NCI-H82 treated with DMSO at 0.1 percent for 48 hours (cell line): ENCODE measurements at regions not wholly inside any gene's neighbourhood (a gene's known extent, or its start where the extent isn't known, plus 50 kb on each side); places are given as distances from the start of the nearest gene placed in this dataset.

Experiments
- DNase-seq: peaks from one replicate; lab custom pipeline; 2025; ENCODE audit not compliant: unreplicated experiment; lab: John Stamatoyannopoulos, UW

DNA sequence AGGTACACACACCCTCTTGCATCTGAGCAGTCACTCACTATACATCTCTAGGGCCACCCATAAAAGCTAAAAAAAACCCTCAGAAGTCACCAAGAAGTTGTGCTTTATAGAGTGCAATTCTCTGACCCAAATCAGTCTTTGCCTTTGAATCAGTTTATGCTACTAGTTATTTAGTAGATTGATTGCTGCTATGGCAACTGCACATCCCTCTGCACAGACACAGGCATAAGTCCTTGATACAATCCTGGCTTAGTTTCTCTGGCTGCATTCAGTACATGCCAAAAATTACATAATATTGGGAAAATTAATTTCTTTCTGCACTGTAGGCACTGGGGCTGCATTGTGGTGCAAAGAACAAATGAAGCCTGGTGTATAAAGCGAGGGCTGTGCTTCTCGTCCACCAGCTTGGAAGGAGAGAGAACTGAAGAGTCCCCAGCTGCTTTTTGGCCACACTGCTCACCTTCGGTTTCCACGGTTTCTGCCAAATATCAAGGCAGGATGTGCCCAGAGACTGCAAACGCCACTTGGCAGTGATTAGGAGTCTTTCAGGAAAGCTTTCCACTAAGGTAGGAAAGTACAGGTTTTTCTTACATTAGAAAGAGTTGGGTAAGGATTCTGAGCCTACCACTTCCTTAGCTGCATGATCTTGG, 258.4 kb downstream of the ELAVL2 start:
- DNase-seq, result no peak

GRCh38 chr9:23571414-23572104, 254.5 kb downstream of the ELAVL2 start:
- DNase-seq, result no peak

DNA sequence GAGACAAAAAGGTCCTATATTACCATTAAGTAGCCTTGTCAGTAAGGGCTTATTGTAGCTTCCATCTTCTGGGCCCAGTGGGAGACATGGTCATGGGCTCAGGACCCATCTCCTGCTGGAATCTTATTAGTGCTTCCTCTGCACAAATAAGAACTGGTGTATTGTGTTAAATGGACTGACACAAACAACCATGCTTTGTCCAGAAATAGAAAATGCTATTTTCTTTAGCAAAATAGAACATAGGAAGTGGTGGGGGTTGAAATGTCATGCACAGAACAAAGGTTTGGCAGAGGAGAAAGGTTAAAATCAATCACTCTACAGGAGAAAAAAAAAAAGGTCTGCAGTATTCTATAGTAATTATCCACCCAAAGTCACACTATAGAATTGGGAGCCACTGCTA, 252.2 kb downstream of the ELAVL2 start:
- DNase-seq, result no peak

DNA sequence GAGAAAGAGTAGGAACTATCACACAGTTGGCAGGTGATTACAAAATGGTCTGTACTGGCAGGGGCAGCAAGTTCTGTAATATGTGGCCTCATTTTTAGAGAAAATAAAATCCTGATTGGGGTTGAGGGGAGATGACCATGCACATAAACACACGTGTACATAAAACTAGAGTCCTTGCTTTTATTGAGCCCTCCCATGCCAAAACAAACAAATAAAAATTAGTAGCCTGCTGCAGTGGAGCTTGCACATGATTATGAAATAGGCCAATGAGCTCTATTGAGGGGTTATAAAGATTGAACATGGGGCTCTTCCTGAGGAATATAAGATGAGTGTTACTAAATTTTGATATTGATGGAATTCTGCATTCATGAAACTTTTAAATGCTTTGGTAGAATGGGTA, 248.4 kb downstream of the ELAVL2 start:
- DNase-seq, result no peak

- no peak for DNase-seq
Measured at GRCh38 chr9:23581931-23582330, 244.1 kb downstream of the ELAVL2 start.

DNA sequence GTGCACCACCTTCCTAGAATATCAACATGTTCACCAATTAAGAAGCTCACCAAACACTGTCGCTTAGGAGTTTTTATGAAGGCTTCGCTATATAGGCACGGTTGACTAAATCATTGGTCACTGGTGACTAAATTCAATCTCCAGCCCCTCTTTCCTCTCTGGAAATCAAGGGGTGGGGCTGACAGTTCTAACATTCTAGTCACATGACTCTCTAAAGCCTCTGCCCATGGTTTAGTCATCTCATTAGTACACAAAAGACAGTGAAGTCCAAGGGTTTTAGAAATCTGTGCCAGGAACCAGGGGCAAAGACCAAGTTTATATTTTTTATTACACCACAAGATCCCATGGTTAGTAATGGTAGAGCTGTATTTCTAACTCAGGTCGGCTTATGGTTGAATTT, 243.2 kb downstream of the ELAVL2 start:
- DNase-seq, result no peak

GRCh38 chr9:23586906-23587305, 239.1 kb downstream of the ELAVL2 start:
- no peak for DNase-seq

DNA sequence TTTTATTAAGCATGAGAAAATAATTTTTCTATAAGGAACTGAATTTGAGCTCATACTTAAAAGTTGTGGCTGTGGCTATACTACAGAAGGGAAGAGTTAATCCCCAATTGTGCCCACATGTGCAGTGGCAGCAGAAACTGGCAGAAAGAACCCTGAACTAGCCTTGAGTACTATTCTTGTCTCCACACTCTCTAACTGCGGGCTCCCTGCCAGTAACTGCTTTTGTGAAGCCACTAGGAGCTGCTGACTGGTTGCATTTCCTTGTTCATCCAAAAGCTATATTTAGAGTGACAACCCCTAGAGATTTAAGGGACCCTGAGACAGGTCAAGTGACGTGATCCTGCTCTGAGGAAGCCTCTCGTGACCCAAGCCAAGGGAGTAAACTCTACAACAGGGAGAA, 238.6 kb downstream of the ELAVL2 start:
- DNase-seq, result no peak

- no peak for DNase-seq
Measured at GRCh38 chr9:23587903-23588302, 238.1 kb downstream of the ELAVL2 start.

- DNase-seq, result no peak
Measured at GRCh38 chr9:23590276-23591000, 235.6 kb downstream of the ELAVL2 start.

DNA sequence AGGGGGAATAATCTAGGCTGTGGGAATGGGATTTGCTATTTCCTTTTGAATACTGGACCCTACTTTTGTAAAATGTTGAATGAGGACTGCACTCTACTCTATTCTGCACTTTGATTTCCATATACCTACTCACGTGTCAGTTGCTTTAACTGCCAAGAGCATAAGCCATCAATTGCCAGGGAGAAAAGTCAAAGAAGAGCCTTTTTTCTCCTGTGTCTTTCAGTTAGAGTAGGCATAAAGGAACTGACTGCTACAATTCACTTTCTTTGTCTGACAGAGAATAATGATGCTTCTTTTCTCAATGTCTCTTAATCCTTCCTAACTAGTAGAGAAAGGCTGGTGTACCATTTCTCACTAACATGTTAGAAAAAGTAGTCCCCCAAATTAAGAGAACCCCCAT, 231.6 kb downstream of the ELAVL2 start:
- no peak for DNase-seq

DNA sequence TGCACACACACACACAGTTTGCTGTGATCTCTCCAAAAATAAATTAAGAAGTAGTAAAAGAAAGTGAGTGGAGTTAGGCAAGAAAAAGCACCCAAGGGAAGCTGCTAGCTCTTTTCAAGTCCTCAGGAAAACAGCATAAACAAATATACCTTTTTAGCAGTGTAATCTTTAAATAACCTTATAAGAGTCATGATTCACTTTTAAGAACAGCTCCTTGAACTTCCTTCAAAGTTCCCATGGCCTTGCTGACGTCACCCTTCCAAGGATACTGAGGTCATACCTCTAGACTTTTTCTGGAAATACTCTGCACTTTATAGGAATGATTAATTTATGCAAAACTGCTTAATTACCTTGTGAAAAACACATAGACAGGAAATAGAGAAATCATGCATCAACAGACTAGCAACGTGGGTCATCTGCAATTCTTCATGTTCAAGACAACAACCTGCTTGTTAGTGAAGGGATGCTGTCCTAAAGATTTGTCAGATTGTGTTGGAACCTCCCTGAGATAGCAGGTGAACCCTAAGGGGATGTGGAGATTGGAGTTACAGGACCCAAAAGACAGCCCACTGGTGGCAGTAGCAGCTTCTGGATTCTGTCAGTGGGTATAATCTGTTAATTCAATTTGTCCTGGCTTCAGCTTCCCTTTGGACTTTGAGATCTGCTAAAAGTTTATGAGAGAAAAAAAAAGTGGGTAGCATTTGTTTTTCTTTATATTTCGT, 229.0 kb downstream of the ELAVL2 start:
- no peak for DNase-seq

- DNase-seq, result no peak
Measured at GRCh38 chr9:23598994-23599393, 227.0 kb downstream of the ELAVL2 start.

DNA sequence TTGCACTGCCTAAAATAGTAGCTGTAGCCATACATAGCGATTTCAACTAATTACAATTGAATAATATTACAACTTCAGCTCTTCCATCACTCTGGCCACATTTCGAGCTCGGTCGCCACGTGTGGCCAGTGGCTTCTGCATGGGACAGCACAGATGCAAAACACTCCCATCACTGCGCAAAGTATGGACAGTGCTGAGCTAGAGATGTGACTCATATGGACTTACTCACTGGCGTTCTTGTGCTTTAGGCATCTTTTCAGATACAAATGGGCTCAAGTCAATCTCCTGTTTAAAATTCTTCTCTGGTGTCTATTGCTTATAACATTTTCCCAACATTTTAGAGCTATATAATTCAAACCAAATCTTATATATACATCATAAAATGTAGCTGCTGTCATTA, 222.7 kb downstream of the ELAVL2 start:
- DNase-seq, result no peak

GRCh38 chr9:23606107-23606506, 219.9 kb downstream of the ELAVL2 start:
- DNase-seq, result no peak

- no peak for DNase-seq
Measured at GRCh38 chr9:23608456-23608855, 217.6 kb downstream of the ELAVL2 start.

GRCh38 chr9:23611869-23612268, 214.2 kb downstream of the ELAVL2 start:
- DNase-seq, result no peak

DNA sequence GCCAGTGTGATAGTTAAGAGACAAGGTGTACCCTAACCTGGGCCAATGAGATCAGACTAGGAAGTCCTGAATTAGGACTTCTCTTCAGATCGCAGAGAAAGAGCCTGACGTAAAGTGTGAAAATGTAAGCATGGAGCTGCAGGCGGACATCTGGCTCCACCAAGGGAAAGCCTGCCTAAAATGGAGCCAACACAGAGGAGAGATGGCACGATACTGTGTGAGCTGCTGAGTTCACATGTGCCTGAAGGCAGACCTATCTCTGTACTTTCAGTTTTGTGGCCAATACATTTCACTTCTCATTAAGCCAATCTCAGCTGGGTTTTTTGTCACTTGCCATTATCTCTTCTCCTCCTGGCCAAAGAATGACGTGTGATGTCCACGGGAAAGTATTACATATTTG, 210.5 kb downstream of the ELAVL2 start:
- no peak for DNase-seq

DNA sequence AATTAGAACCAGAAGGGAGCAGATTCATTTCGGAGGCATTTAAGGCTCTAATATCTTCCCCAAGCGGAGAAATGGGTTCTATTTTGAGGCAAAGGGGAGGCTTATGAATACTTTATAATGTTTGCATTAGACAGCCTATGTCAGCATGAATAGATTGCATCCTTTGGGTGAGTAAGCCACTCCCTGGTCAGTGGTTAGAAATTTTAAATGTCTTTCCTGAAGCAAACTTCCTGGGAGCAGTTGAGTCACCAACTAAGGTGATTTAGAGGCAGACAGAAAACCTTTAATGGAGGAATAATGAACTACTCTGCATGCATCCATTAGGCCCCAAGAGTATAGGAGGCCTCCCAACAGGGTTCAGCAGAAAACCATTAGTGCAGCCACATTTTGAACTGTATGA, 204.9 kb downstream of the ELAVL2 start:
- no peak for DNase-seq

- DNase-seq, result no peak
Measured at GRCh38 chr9:23621924-23622323, 204.1 kb downstream of the ELAVL2 start.

GRCh38 chr9:23622396-23622795, 203.6 kb downstream of the ELAVL2 start:
- no peak for DNase-seq

- no peak for DNase-seq
Measured at GRCh38 chr9:23630488-23630887, 195.6 kb downstream of the ELAVL2 start.
